Ishikawa (cell line): ENCODE measurements at regions not wholly inside any gene's neighbourhood (a gene's known extent, or its start where the extent isn't known, plus 50 kb on each side); places are given as distances from the start of the nearest gene placed in this dataset.

Experiments
- CEBPB ChIP-seq: IDR thresholded peaks from 2 replicates; pipeline ENCODE4 v1.6.1; 2012
- CREB1 ChIP-seq: IDR thresholded peaks from 2 replicates; pipeline ENCODE4 v1.6.1; 2012; ENCODE audit warnings: low read depth
- EGR1 ChIP-seq: IDR thresholded peaks from 2 replicates; pipeline ENCODE4 v1.6.1; 2012
- EP300 ChIP-seq: IDR thresholded peaks from 2 replicates; pipeline ENCODE4 v1.6.1; 2012; ENCODE audit warnings: borderline replicate concordance
- FOXM1 ChIP-seq: IDR thresholded peaks from 2 replicates; pipeline ENCODE4 v1.6.1; 2012; ENCODE audit warnings: low read depth, borderline replicate concordance
- MAX ChIP-seq: IDR thresholded peaks from 2 replicates; pipeline ENCODE4 v1.6.1; 2012
- NFIC ChIP-seq: IDR thresholded peaks from 2 replicates; pipeline ENCODE4 v1.6.1; 2012
- RAD21 ChIP-seq: IDR thresholded peaks from 2 replicates; pipeline ENCODE4 v1.6.1; 2012; ENCODE audit warnings: low read depth
- REST ChIP-seq: IDR thresholded peaks from 2 replicates; pipeline ENCODE4 v1.6.1; 2012; ENCODE audit warnings: low read depth, mild to moderate bottlenecking
- TAF1 ChIP-seq: IDR thresholded peaks from 2 replicates; pipeline ENCODE4 v1.6.1; 2012; ENCODE audit warnings: low read depth, mild to moderate bottlenecking
- TCF12 ChIP-seq: IDR thresholded peaks from 2 replicates; pipeline ENCODE4 v1.6.1; 2012; ENCODE audit warnings: low read depth
- TEAD4 ChIP-seq: IDR thresholded peaks from 2 replicates; pipeline ENCODE4 v1.6.1; 2012
- USF1 ChIP-seq: IDR thresholded peaks from 2 replicates; pipeline ENCODE4 v1.6.1; 2012
- YY1 ChIP-seq: IDR thresholded peaks from 2 replicates; pipeline ENCODE4 v1.6.1; 2012; ENCODE audit warnings: low read depth
- ZBTB7A ChIP-seq: IDR thresholded peaks from 2 replicates; pipeline ENCODE4 v1.6.1; 2012; ENCODE audit warnings: low read depth

- TF ChIP-seq FOXM1: no peak
- no peak for TF ChIP-seq TAF1
Measured at GRCh38 chr1:106534612-106535011, 521.9 kb upstream of the PRMT6 start.

GRCh38 chr1:106536741-106537140 is 519.7 kb upstream of the PRMT6 start:
- TF ChIP-seq YY1 (no peak), TEAD4 (no peak), RAD21 (no peak), EGR1 (no peak), NFIC (no peak), REST (no peak), ZBTB7A (no peak), TAF1 (no peak), USF1 (no peak), MAX (no peak), CEBPB (no peak), CREB1 (no peak), TCF12 (no peak), EP300 (no peak), FOXM1 (no peak)

- TF ChIP-seq CREB1 (no peak), ZBTB7A (no peak), MAX (no peak), REST (no peak), TCF12 (no peak), TEAD4 (no peak), EP300 (no peak), USF1 (no peak), FOXM1 (no peak), RAD21 (no peak), CEBPB (no peak)
Measured at GRCh38 chr1:106548726-106549125, 507.7 kb upstream of the PRMT6 start.

- no peak for TF ChIP-seq TEAD4
- TF ChIP-seq MAX: no peak
- TF ChIP-seq REST: no peak
- TF ChIP-seq YY1: no peak
- TF ChIP-seq TCF12: no peak
- TF ChIP-seq CEBPB: no peak
- no peak for TF ChIP-seq USF1
- TF ChIP-seq NFIC: no peak
- no peak for TF ChIP-seq RAD21
- TF ChIP-seq EGR1: no peak
Measured at GRCh38 chr1:106554294-106554693, 502.2 kb upstream of the PRMT6 start.
